H9 (cell line): ENCODE measurements at regions not wholly inside any gene's neighbourhood (a gene's known extent, or its start where the extent isn't known, plus 50 kb on each side); places are given as distances from the start of the nearest gene placed in this dataset.

Experiments
- DNase-seq: peaks from one replicate; pipeline ENCODE4 v3.0.0-alpha.2; 2017
- H2AFZ ChIP-seq: one replicate; pipeline ENCODE4 v1.6.1; 2013; ENCODE audit warnings: mild to moderate bottlenecking, low read length, control low read depth, moderate library complexity
- H2AK5ac ChIP-seq: 2 replicates; pipeline ENCODE4 v1.6.1; 2013; ENCODE audit warnings: low read length, control low read depth, mixed read lengths; ENCODE audit not compliant: insufficient read length
- H2BK120ac ChIP-seq: one replicate; pipeline ENCODE4 v1.6.1; 2013; ENCODE audit warnings: low read depth, mild to moderate bottlenecking, low read length, control low read depth, inconsistent platforms; ENCODE audit not compliant: poor library complexity, severe bottlenecking
- H2BK12ac ChIP-seq: 2 replicates; pipeline ENCODE4 v1.6.1; 2013; ENCODE audit warnings: low read length, control low read depth, mixed read lengths, low read depth; ENCODE audit not compliant: insufficient read length
- H2BK15ac ChIP-seq: 2 replicates; pipeline ENCODE4 v1.6.1; 2013; ENCODE audit warnings: low read depth, low read length, control low read depth
- H2BK20ac ChIP-seq: one replicate; pipeline ENCODE4 v1.6.1; 2013; ENCODE audit warnings: low read depth, mild to moderate bottlenecking, low read length, control low read depth, inconsistent platforms; ENCODE audit not compliant: poor library complexity, severe bottlenecking
- H2BK5ac ChIP-seq: 2 replicates; pipeline ENCODE4 v1.6.1; 2013; ENCODE audit warnings: low read length, control low read depth, mixed read lengths; ENCODE audit not compliant: insufficient read length
- H3K14ac ChIP-seq: 2 replicates; pipeline ENCODE4 v1.6.1; 2013; ENCODE audit warnings: low read length, control low read depth; ENCODE audit not compliant: insufficient read depth
- H3K18ac ChIP-seq: 2 replicates; pipeline ENCODE4 v1.6.1; 2013; ENCODE audit warnings: low read depth, mild to moderate bottlenecking, mixed read lengths, low read length, control low read depth; ENCODE audit not compliant: insufficient read length
- H3K23ac ChIP-seq: 2 replicates; pipeline ENCODE4 v1.6.1; 2013; ENCODE audit warnings: low read length, control low read depth, mixed read lengths, low read depth; ENCODE audit not compliant: insufficient read length
- H3K23me2 ChIP-seq: 2 replicates; pipeline ENCODE4 v1.6.1; 2013; ENCODE audit warnings: low read depth, mild to moderate bottlenecking, mixed read lengths, low read length, control low read depth; ENCODE audit not compliant: insufficient read length, poor library complexity, severe bottlenecking
- H3K27ac ChIP-seq: 2 replicates; pipeline ENCODE4 v1.5.1; 2013; ENCODE audit warnings: low read length, control low read depth, mixed read lengths, low read depth; ENCODE audit not compliant: insufficient read length
- H3K27me3 ChIP-seq: 2 replicates; pipeline ENCODE4 v1.6.1; 2013; ENCODE audit warnings: low read length, control low read depth, inconsistent platforms; ENCODE audit not compliant: insufficient read depth
- H3K4ac ChIP-seq: 2 replicates; pipeline ENCODE4 v1.6.1; 2013; ENCODE audit warnings: low read depth, mild to moderate bottlenecking, control low read depth, inconsistent platforms, low read length, moderate library complexity
- H3K4me1 ChIP-seq: 2 replicates; pipeline ENCODE4 v1.6.1; 2013; ENCODE audit warnings: low read length, control low read depth, inconsistent platforms; ENCODE audit not compliant: insufficient read depth
- H3K4me2 ChIP-seq: 2 replicates; pipeline ENCODE4 v1.6.1; 2013; ENCODE audit warnings: low read length, control low read depth, mixed read lengths; ENCODE audit not compliant: insufficient read length, insufficient read depth
- H3K56ac ChIP-seq: 2 replicates; pipeline ENCODE4 v1.6.1; 2013; ENCODE audit warnings: low read depth, mild to moderate bottlenecking, mixed read lengths, low read length, control low read depth; ENCODE audit not compliant: insufficient read length
- H3K79me1 ChIP-seq: 2 replicates; pipeline ENCODE4 v1.6.1; 2013; ENCODE audit warnings: low read depth, mild to moderate bottlenecking, moderate library complexity, low read length, control low read depth, inconsistent platforms; ENCODE audit not compliant: insufficient read depth, poor library complexity, severe bottlenecking
- H3K79me2 ChIP-seq: 2 replicates; pipeline ENCODE4 v1.6.1; 2013; ENCODE audit warnings: low read length, control low read depth, inconsistent platforms; ENCODE audit not compliant: insufficient read depth
- H3K9ac ChIP-seq: 2 replicates; pipeline ENCODE4 v1.6.1; 2013; ENCODE audit warnings: low read length, control low read depth, mixed read lengths; ENCODE audit not compliant: insufficient read length; ENCODE audit errors: extremely low read depth
- H3K9me3 ChIP-seq: one replicate; pipeline ENCODE4 v1.6.1; 2013; ENCODE audit warnings: low read depth, low read length, inconsistent platforms; ENCODE audit not compliant: control insufficient read depth
- H3T11ph ChIP-seq: one replicate; pipeline ENCODE4 v1.6.1; 2013; ENCODE audit warnings: mild to moderate bottlenecking, low read length, control low read depth, inconsistent platforms
- H4K20me1 ChIP-seq: one replicate; pipeline ENCODE4 v1.6.1; 2013; ENCODE audit not compliant: control insufficient read depth, insufficient read length, insufficient read depth
- H4K5ac ChIP-seq: 2 replicates; pipeline ENCODE4 v1.6.1; 2013; ENCODE audit warnings: low read depth, mild to moderate bottlenecking, mixed read lengths, low read length, control low read depth; ENCODE audit not compliant: insufficient read length
- H4K8ac ChIP-seq: replicated peaks from 2 replicates; pipeline ENCODE4 v1.6.1; 2013; ENCODE audit warnings: low read length, control low read depth, mixed read lengths, low read depth; ENCODE audit not compliant: insufficient read length
- H4K91ac ChIP-seq: 2 replicates; pipeline ENCODE4 v1.6.1; 2013; ENCODE audit warnings: low read depth, mild to moderate bottlenecking, moderate library complexity, mixed read lengths, low read length, control low read depth; ENCODE audit not compliant: insufficient read length
- H3K27ac Mint-ChIP-seq, 3 experiments: 2 replicates in 2 of 3; 3 replicates in 1 of 3; pipeline ENCODE4 v1.8.0; 2020 to 2021; ENCODE audit warnings: mixed read lengths in 3 of 3, mild to moderate bottlenecking in 1 of 3, moderate library complexity in 1 of 3
- H3K27me3 Mint-ChIP-seq: 2 replicates; pipeline ENCODE4 v1.8.0; 2021; ENCODE audit warnings: low read depth, mild to moderate bottlenecking, moderate library complexity, mixed read lengths
- H3K36me3 Mint-ChIP-seq, 3 experiments: 2 replicates in 2 of 3; 3 replicates in 1 of 3; pipeline ENCODE4 v1.8.0; 2020 to 2021; ENCODE audit warnings: low read depth in 3 of 3, mixed read lengths in 3 of 3; ENCODE audit not compliant: insufficient read depth in 1 of 3
- H3K4me1 Mint-ChIP-seq, 2 experiments: 2 replicates each; pipeline ENCODE4 v1.8.0; 2020; ENCODE audit warnings: mixed read lengths in 2 of 2
- H3K4me3 Mint-ChIP-seq, 2 experiments: 2 replicates in 1 of 2; 3 replicates in 1 of 2; pipeline ENCODE4 v1.8.0; 2020 to 2021; ENCODE audit warnings: mild to moderate bottlenecking in 2 of 2, mixed read lengths in 2 of 2, moderate library complexity in 1 of 2
- H3K9me3 Mint-ChIP-seq, 2 experiments: 2 replicates in 1 of 2; 3 replicates in 1 of 2; pipeline ENCODE4 v1.8.0; 2020; ENCODE audit warnings: mild to moderate bottlenecking in 2 of 2, mixed read lengths in 2 of 2, moderate library complexity in 1 of 2
- CTCF ChIP-seq: fragments of 200-600 bp; sonication (generic); conservative IDR thresholded peaks from 3 replicates; pipeline ENCODE4 v1.8.0; 2021; ENCODE audit warnings: antibody characterized with exemption, mild to moderate bottlenecking
- WGBS: extraction: QIAGEN DNeasy Blood & Tissue Kit; methylation state at CpG from one replicate; pipeline ENCODE4 v1.1.7; 2013; ENCODE audit warnings: missing lambda C conversion rate, low lambda C conversion rate, mixed read lengths; ENCODE audit not compliant: insufficient read length; ENCODE audit errors: extremely low coverage; 5-methylcytosine and 5-hydroxymethylcytosine counted together

- Histone ChIP-seq H3K18ac (no peak overlapping the region), H3K27me3 (peaks cover 2% of the 10 kb centered on the region; the same call in 1 of the 2 replicates), H2BK5ac (no peak overlapping the region), H2BK15ac (no peak overlapping the region), H4K20me1 (no peaks in the 10 kb centered on the region), H3K23me2 (no peaks in the 10 kb centered on the region), H2BK12ac (no peak overlapping the region), H4K5ac (no peak overlapping the region), H3K4me2 (no peak overlapping the region), H3K79me1 (no peaks in the 10 kb centered on the region), H3K9me3 (no peaks in the 10 kb centered on the region), H2BK20ac (no peak overlapping the region), H4K91ac (no peak overlapping the region), H2AK5ac (no peak overlapping the region), H3T11ph (no peak overlapping the region), H3K4me1 (no peaks in the 10 kb centered on the region), H3K56ac (no peak overlapping the region), H4K8ac (no peak overlapping the region), H2BK120ac (no peak overlapping the region), H3K23ac (no peak overlapping the region), H3K27ac (no peak overlapping the region), H2AFZ (no peak overlapping the region), H3K9ac (no peak overlapping the region), H3K4ac (no peak overlapping the region), H3K79me2 (no peaks in the 10 kb centered on the region), H3K14ac (no peak overlapping the region)
- TF ChIP-seq CTCF, result no peak
- WGBS, result no CpG with 5 or more reads among the region's 6 CpGs
- Mint-ChIP-seq H3K9me3 (no peaks in the 10 kb centered on the region; a peak in 3 of 5 replicates), H3K4me3 (no peak overlapping the region), H3K36me3 (no peaks in the 10 kb centered on the region), H3K27me3 (0 out of 2 replicates have a peak, but pooled peaks cover 1% of the 10 kb centered on the region), H3K27ac (no peak overlapping the region), H3K4me1 (peaks cover 4 to 5% of the 10 kb centered on the region in 2 experiments; a peak in 2 of 4 replicates)
- no peak for DNase-seq
These were observed 86.1 kb upstream of the SLC2A1 start for GRCh38 chr1:43044572-43045361.
